Common myeloid progenitor, CD34-positive (primary cell): ENCODE measurements at regions not wholly inside any gene's neighbourhood (a gene's known extent, or its start where the extent isn't known, plus 50 kb on each side); places are given as distances from the start of the nearest gene placed in this dataset.
"Not testable (repeated sequence)": the region's sequence is repeated elsewhere in the genome, so short reads cannot be mapped to it uniquely, and the experiment has no call there.

ENCODE experiments used
- CTCF ChIA-PET: fragments of 350-600 bp; sonication (Branson Sonifier 250); formaldehyde crosslinking; loops from one replicate; lab custom pipeline; 2021; ENCODE audit warnings: antibody characterized with exemption; lab: Charles Lee
- POLR2A ChIA-PET: fragments of 350-600 bp; sonication (Branson Sonifier 250); formaldehyde crosslinking; loops from one replicate; lab custom pipeline; 2021; ENCODE audit warnings: antibody characterized with exemption; lab: Charles Lee
- DNase-seq, 3 donors: peaks; one replicate each; pipeline versions ENCODE4 v3.0.0 to v3.0.0-alpha.2; 2013
- H3K27ac ChIP-seq, 2 experiments: 1 replicate in 1 of 2; 2 replicates in 1 of 2; pipeline ENCODE4 v1.7.0; 2013; ENCODE audit warnings: inconsistent platforms in 2 of 2, low read length in 2 of 2, mild to moderate bottlenecking in 2 of 2, low read depth in 1 of 2, moderate library complexity in 1 of 2; ENCODE audit not compliant: severe bottlenecking in 2 of 2, insufficient read depth in 1 of 2, poor library complexity in 1 of 2
- H3K27me3 ChIP-seq, 5 experiments: replicated peaks in 2 of 5; 1 replicate in 3 of 5; 2 replicates in 2 of 5; pipeline versions ENCODE4 v1.6.1 to v1.7.0; 2013; ENCODE audit warnings: low read length in 4 of 5, mild to moderate bottlenecking in 2 of 5, moderate library complexity in 2 of 5, inconsistent platforms in 1 of 5; ENCODE audit not compliant: insufficient read depth in 5 of 5, control insufficient read depth in 4 of 5
- H3K36me3 ChIP-seq, 4 experiments: 1 replicate in 2 of 4; 2 replicates in 2 of 4; pipeline versions ENCODE4 v1.6.1 to v1.7.0; 2013; ENCODE audit warnings: low read length in 3 of 4, control low read depth in 1 of 4, mild to moderate bottlenecking in 1 of 4; ENCODE audit not compliant: control insufficient read depth in 4 of 4, insufficient read depth in 4 of 4
- H3K4me1 ChIP-seq, 4 experiments: 1 replicate in 3 of 4; 2 replicates in 1 of 4; pipeline versions ENCODE4 v1.6.1 to v1.7.1; 2013; ENCODE audit warnings: low read length in 3 of 4, mild to moderate bottlenecking in 3 of 4, control low read depth in 1 of 4, inconsistent platforms in 1 of 4, moderate library complexity in 1 of 4; ENCODE audit not compliant: control insufficient read depth in 4 of 4, insufficient read depth in 4 of 4; ENCODE audit errors: control extremely low read depth in 1 of 4
- H3K4me3 ChIP-seq, 7 experiments: 1 replicate in 4 of 7; 2 replicates in 3 of 7; pipeline versions ENCODE4 v1.5.1 to v1.7.0; 2013; ENCODE audit warnings: mild to moderate bottlenecking in 7 of 7, low read length in 6 of 7, moderate library complexity in 6 of 7, inconsistent platforms in 2 of 7, low read depth in 2 of 7, control low read depth in 1 of 7; ENCODE audit not compliant: insufficient read depth in 4 of 7, control insufficient read depth in 1 of 7; ENCODE audit errors: extremely low read depth in 1 of 7
- H3K9me3 ChIP-seq, 5 experiments: 1 replicate in 4 of 5; 2 replicates in 1 of 5; pipeline versions ENCODE4 v1.6.1 to v1.7.1; 2013; ENCODE audit warnings: low read length in 4 of 5, mild to moderate bottlenecking in 2 of 5, inconsistent platforms in 1 of 5, low read depth in 1 of 5, moderate library complexity in 1 of 5; ENCODE audit not compliant: control insufficient read depth in 4 of 5, insufficient read depth in 2 of 5; ENCODE audit errors: control extremely low read depth in 1 of 5
- WGBS: methylation state at CpG from one replicate; pipeline ENCODE4 v1.1.5; 2013; ENCODE audit not compliant: insufficient coverage; 5-methylcytosine and 5-hydroxymethylcytosine counted together

DNA sequence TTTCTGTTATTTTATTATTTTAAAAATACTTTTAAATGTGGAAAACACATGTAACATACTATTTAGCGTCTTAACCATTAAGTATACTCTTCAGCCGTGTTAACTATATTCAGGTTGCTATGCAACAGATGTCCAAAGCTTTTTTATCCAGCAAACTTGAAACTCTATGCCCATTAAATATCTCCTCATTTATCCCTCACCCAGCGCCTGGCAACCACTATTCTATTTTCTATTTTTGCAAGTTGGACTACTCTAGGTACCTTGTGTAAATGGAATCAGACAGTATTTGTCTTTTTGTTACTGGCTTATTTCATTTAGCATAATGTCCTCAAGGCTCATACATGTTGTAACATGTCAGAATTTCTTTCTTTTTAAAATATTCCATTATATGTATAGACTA lies 174.6 kb downstream of the PCDH10 start:
- H3K27ac ChIP-seq = no peak overlapping the region
- H3K36me3 ChIP-seq = no peaks in the 10 kb centered on the region
- H3K9me3 ChIP-seq = no peaks in the 10 kb centered on the region
- 100% methylated on average over 1 of the region's 3 CpGs for WGBS
- DNase-seq = no peak
- ChIA-PET POLR2A (no interaction called here), CTCF (no interaction called here)
- H3K27me3 ChIP-seq = peaks cover 0 to 3% (median 0%) of the 10 kb centered on the region in 5 experiments
- no peak overlapping the region for H3K4me3 ChIP-seq
- no peaks in the 10 kb centered on the region for H3K4me1 ChIP-seq

- no peaks in the 10 kb centered on the region for H3K4me1 ChIP-seq
- H3K4me3 ChIP-seq = no peak overlapping the region
- ChIA-PET CTCF (interaction anchor here (0.6 to 1.5 kb wide), 3 partner anchors 9 to 734 kb away, joined by 3 to 4 read pairs (median 3); no protein-coding TSS in a partner anchor), POLR2A (no interaction called here)
- H3K27ac ChIP-seq = no peak overlapping the region
- peak; percentile 1 to 30 (median 28) for DNase-seq
- H3K9me3 ChIP-seq = no peaks in the 10 kb centered on the region
- no CpG with 5 or more reads among the region's 2 CpGs for WGBS
- peaks cover 0 to 3% (median 0%) of the 10 kb centered on the region in 5 experiments for H3K27me3 ChIP-seq
- no peaks in the 10 kb centered on the region for H3K36me3 ChIP-seq
Observed at GRCh38 chr4:133320576-133321170, 171.6 kb downstream of the PCDH10 start.

DNA sequence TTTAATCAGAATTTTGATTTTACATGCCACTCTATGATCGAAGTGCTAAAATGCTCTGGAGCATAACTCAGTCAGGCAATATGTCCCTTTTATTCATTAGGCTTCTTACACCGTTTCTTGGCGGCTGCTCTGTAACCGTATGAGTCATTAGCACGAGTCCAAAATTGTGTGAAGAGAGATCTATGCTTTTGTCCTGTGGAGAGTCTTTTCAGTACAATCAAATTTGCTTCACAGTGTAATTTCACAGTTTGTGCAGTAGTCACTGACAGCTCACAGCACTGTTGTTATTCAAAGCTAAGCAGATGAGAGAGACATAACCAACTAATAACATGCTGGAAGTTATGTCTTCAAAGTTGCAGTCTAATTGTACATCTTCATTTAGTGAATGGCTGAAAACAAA lies 167.8 kb downstream of the PCDH10 start:
- ChIA-PET CTCF (no interaction called here), POLR2A (no interaction called here)
- H3K4me1 ChIP-seq = no peaks in the 10 kb centered on the region
- H3K27ac ChIP-seq = no peak overlapping the region
- DNase-seq = no peak
- H3K4me3 ChIP-seq = no peak overlapping the region
- H3K27me3 ChIP-seq = peaks cover 0 to 1% (median 0%) of the 10 kb centered on the region in 5 experiments
- 83% methylated on average over 5 of the region's 5 CpGs for WGBS
- H3K9me3 ChIP-seq = no peaks in the 10 kb centered on the region
- H3K36me3 ChIP-seq = no peaks in the 10 kb centered on the region

DNA sequence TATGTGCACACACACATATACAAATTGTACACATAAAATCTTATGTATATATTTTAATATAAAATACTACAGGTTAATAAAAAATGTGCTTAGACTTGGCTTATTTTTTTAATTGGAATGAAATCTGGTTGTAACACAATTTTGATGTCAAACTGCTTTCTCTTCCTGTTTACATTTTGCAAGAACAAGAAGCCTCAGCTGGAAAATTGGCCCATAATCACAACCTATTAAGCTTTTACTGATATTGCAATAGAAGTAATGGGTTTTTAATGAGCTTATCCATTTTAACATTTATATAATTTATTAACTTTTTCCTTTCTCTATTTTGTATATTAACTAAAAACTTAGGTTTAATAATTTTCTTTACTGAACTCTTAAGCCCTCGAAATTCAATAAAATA lies 165.9 kb downstream of the PCDH10 start:
- no peaks in the 10 kb centered on the region for H3K9me3 ChIP-seq
- ChIA-PET CTCF (no interaction called here), POLR2A (no interaction called here)
- no peaks in the 10 kb centered on the region for H3K36me3 ChIP-seq
- H3K27me3 ChIP-seq = no peaks in the 10 kb centered on the region
- no peak overlapping the region for H3K4me3 ChIP-seq
- WGBS = no CpG with 5 or more reads among the region's 1 CpG
- no peak overlapping the region for H3K27ac ChIP-seq
- no peaks in the 10 kb centered on the region for H3K4me1 ChIP-seq
- DNase-seq = no peak

DNA sequence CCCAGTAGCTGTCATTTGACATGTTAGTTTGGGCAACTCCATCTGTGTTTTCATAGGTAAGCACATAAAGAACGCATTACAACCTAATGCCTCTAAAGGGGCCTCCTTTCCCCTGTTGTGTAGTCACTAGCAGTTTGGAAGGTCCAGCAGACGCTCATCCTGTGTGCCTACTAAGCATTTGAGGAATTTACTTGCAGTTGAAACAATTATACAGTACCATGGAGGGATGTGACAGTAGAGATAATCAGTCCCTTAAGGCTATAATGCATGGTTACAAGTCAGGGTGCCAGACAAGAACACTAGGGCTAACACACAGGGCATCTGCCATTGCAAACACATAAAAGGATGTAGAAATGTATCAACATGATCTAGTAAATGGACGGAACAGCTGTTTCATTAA lies 138.3 kb downstream of the PCDH10 start:
- POLR2A ChIA-PET = no interaction called here
- DNase-seq = no peak
- no peaks in the 10 kb centered on the region for H3K27me3 ChIP-seq
- H3K36me3 ChIP-seq = no peaks in the 10 kb centered on the region
- 100% methylated on average over 3 of the region's 3 CpGs for WGBS
- H3K4me1 ChIP-seq = no peaks in the 10 kb centered on the region
- H3K27ac ChIP-seq = no peak overlapping the region
- H3K4me3 ChIP-seq = no peak overlapping the region
- CTCF ChIA-PET = no interaction called here
- no peaks in the 10 kb centered on the region for H3K9me3 ChIP-seq

DNA sequence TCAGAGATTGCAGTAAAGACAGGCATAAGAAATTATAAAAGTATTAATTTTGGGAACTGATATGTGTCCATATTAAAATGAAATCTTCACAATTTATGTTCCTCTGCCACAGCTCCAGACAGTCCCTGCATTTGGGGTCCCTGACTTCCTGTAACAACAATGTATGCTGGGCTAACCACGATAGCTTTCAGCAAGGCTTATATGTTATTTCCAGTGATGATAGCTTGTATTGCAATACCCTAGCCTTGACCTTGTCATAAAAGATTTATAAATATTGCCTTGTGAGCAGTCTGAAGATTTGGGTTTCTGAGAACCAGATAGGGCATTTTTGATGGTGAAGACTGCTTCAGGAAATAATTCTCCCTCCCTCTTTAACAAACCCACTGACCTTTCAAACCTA lies 129.5 kb downstream of the PCDH10 start:
- no peaks in the 10 kb centered on the region for H3K36me3 ChIP-seq
- ChIA-PET POLR2A (no interaction called here), CTCF (no interaction called here)
- no peak for DNase-seq
- H3K9me3 ChIP-seq = peaks cover 0 to 3% (median 0%) of the 10 kb centered on the region in 5 experiments
- no peak overlapping the region for H3K4me3 ChIP-seq
- H3K4me1 ChIP-seq = no peaks in the 10 kb centered on the region
- H3K27me3 ChIP-seq = no peaks in the 10 kb centered on the region
- WGBS = no CpG with 5 or more reads among the region's 1 CpG
- H3K27ac ChIP-seq = no peak overlapping the region

DNA sequence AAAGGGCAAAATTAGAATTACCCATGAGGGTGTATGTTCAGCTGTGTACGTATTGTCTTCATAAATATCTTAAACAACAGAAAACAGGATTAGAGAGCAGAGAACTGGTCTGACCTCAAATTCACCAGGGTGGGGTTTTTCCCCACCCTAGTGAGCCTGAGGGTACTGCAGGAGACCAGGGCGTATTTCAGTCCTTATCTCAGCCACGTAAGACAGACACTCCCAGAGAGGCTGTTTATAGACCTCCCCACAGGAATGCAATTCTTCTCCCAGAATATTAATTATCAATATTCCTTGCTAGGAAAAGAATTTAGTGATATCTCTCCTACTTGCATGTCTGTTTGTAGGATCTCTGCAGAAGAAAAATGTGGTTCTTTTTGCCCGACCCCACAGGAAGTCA lies 128.8 kb downstream of the PCDH10 start:
- H3K36me3 ChIP-seq, H3K27ac ChIP-seq, H3K4me3 ChIP-seq, H3K27me3 ChIP-seq, DNase-seq, CTCF ChIA-PET, H3K4me1 ChIP-seq, H3K9me3 ChIP-seq, POLR2A ChIA-PET: not testable (repeated sequence)
- 92% methylated on average over 2 of the region's 4 CpGs for WGBS
